ENCODE measurements at regions not wholly inside any gene's neighbourhood (a gene's known extent, or its start where the extent isn't known, plus 50 kb on each side); places are given as distances from the start of the nearest gene placed in this dataset.

GRCh38 chr2:39535636-39536185 lies 98.6 kb upstream of the MAP4K3 start:
- DNase-seq (ENCODE audit: low spot score): no peak

DNA sequence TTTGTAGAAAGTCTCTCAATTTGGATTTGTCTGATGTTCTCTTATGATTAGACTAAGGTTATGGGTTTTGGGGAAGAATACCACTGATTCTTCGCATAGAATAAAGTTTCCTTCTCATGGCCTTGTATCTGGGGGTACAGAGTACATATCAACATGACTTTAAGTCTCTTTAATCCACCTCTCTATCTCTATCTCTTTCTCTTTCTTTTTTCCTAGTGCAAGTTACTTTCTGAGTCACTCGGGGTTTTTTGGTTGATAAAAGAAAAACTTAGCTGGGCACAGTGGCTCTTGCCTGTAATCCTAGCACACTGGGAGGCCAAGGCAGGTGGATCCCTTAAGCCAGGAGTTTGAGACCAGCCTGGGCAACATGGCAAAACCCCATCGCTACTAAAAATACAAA lies 100.1 kb upstream of the MAP4K3 start:
- no peak for DNase-seq (ENCODE audit: low spot score)

GRCh38 chr2:39538718-39539117 lies 101.6 kb upstream of the MAP4K3 start:
- no peak for DNase-seq (ENCODE audit: low spot score)

- no peak for DNase-seq (ENCODE audit: low spot score)
Observed at GRCh38 chr2:39540414-39540813, 103.3 kb upstream of the MAP4K3 start.

GRCh38 chr2:39541011-39541930 lies 104.2 kb upstream of the MAP4K3 start:
- DNase-seq (ENCODE audit: low spot score): no peak

GRCh38 chr2:39542523-39542922 lies 105.4 kb upstream of the MAP4K3 start:
- no peak for DNase-seq (ENCODE audit: low spot score)

GRCh38 chr2:39545957-39546356 lies 108.9 kb upstream of the MAP4K3 start:
- no peak for DNase-seq (ENCODE audit: low spot score)

DNA sequence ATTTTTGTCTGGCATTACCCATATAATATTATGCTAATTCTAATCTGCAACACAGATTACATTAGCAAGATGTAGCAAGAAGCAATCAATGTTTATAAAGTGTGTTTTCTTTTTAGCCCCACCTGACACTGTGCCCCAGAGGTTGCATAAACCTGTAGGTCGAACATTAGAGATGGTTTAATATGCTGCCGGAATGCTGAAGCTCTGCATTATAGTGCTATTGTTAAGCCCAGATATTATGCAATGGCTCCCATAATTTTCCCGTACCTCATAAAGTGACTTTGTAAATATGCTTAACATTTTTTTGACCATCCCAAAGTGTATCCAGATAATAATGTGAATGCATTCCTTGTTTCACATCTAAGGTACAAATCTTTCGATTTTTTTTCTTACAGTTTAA lies 109.3 kb upstream of the MAP4K3 start:
- DNase-seq (ENCODE audit: low spot score): no peak

DNA sequence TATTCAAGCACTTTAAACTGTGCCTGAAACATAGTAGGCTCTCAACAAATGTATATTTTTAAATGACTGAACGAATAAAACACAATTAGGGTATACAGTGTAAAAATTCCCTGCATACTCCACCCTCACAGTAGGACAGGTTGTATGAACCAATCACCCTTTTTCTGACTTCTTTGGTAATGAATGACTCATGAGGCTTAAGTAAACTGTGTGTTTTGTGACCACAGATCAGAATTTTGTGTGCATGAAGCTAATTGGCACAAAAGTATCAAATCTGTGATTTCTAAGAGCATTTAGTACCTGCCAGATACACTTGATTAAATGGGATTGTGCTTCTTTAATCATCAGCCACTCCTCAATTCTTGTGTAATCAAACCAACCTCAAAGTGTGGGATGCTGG lies 109.9 kb upstream of the MAP4K3 start:
- no peak for DNase-seq (ENCODE audit: low spot score)

DNA sequence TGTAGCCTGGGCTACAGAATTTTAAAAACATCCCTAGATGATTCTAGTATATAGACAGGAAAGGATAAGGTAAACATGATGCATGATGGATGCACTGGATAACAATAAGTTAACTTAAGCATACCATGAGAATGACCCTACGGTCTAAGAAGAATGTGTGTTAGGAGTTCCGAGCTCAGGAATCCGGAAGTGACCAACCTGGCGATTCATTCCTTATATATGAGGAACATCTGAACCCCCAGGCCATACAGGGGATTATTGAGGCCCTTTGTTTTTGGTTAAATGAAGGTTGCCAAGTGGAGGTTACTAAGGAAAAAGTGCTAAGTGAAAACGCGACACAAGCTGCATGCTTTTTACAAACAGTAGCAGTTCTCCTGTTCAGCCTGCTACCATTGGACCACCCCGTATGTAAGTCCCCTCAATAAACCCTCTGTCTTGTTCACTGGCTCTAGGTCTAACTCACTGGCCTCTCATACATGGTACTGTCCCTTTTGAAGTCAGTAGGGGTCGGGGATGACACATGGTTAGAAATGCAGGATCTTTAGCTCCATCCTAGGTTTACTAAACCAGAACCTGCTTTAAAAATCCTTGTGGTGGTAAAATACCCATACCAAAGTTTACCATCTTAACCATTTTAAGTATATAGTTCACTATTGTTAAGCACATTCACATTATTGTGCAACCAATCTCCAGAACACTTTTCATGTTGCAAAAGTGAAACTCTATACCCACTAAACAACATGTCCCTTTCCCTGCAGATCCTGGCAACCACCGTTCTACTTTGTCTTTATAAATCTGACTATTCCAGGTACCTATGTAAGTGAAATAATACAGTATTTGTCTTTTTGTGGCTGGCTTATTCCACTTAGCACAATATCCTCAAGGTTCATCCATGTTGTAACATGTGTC lies 111.0 kb upstream of the MAP4K3 start:
- DNase-seq (ENCODE audit: low spot score): no peak

DNA sequence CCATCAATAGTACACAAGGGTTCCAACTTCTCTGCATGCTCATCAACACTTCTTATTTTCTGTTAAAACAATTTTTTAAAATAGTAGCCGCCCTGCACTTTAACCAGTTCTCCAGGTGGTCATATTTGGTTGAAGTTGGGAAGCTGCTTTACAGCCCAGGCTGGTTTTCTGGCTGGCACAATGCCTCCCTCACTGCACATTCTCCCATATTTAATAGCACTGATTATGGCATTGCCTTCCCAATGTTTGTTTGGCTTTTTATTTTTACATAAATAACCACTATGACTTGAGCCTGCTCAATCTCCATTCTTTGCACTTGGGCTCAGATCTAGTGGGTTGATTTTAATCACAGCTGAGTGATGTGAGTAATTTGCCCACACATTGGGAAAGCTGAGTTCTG lies 111.9 kb upstream of the MAP4K3 start:
- DNase-seq (ENCODE audit: low spot score): no peak

GRCh38 chr2:39549718-39550464 lies 112.8 kb upstream of the MAP4K3 start:
- no peak for DNase-seq (ENCODE audit: low spot score)

GRCh38 chr2:39550701-39551285 lies 113.7 kb upstream of the MAP4K3 start:
- DNase-seq (ENCODE audit: low spot score): no peak

DNA sequence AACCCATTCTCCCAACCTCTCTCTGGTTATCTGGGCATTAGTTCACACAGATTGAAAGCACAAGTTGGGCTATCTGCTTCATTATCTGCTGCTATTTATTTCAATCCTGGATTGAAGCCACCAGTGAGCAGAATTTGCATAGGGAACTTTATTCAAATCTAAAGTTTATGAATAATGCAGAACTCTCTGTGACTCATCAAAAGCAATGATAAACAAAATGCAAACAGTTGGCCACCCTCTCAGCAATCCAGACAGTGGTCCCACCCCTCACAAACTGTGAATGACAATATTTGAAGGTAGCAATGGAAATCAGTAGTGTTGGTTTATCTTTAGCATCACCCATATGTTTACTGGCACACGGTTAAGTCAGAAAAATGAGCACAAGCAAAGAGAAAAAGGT lies 106.8 kb upstream of the TMEM178A start:
- no peak for DNase-seq (ENCODE audit: low spot score)

DNA sequence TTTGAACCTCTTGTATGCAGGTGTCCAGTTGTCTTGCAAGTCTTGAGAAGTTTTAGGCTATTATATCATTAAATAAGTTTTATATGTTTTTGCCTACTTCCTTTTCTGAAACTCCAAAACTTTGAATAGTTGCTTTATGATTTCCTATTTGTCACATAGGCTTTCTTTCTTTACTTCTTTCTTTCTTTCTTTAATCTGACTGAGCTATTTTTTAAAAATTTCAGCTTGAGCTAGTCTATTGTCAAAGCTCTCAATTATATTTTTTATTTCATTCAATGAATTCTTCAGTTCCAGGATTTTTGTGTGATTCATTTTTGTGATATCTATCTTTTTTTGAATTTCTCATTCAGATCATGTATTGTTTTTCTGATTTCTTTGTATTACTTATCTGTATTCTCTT lies 102.1 kb upstream of the TMEM178A start:
- DNase-seq (ENCODE audit: low spot score): no peak

- DNase-seq (ENCODE audit: low spot score): no peak
Observed at GRCh38 chr2:39567507-39567906, 98.2 kb upstream of the TMEM178A start.

DNA sequence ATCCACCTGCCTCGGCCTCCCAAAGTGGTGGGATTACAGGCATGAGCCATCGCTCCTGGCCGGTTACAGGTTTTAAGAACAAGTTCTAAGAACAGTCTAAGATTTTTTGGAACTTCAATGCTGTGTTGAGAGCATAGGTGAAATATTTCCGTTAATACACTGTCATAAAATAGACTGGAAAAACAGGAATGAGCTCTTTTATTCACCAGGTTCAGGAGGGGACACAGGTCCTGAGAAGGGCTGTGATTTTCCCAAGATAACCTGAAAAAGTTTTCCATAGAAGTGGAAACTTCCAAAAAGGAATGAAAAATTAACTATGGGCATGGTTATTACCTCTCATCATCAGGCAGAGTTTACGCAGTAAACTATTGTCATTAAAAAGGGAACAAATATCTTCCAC lies 97.6 kb upstream of the TMEM178A start:
- no peak for DNase-seq (ENCODE audit: low spot score)

- DNase-seq (ENCODE audit: low spot score): no peak
Observed at GRCh38 chr2:39568561-39569006, 97.1 kb upstream of the TMEM178A start.

- no peak for DNase-seq (ENCODE audit: low spot score)
Observed at GRCh38 chr2:39570130-39570555, 95.6 kb upstream of the TMEM178A start.

DNA sequence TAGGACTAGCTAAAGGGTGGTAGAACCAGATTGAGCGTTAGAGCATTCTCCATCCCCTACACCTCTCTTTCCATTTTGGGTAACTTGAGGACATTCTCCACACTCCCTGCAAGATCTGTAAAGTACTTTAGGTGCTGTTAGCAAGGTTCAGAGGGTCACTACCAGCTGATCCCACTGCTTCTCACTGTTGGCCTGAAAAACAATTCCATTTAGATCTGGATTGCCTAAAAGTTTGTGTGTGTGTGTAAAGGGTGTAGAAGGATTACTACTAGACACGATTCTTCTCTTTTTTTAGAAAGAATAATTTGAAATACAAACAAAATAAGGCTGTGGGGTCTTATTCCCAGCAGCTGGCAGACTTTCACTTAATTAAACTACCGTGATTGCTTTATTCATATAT lies 95.1 kb upstream of the TMEM178A start:
- DNase-seq (ENCODE audit: low spot score): no peak

DNA sequence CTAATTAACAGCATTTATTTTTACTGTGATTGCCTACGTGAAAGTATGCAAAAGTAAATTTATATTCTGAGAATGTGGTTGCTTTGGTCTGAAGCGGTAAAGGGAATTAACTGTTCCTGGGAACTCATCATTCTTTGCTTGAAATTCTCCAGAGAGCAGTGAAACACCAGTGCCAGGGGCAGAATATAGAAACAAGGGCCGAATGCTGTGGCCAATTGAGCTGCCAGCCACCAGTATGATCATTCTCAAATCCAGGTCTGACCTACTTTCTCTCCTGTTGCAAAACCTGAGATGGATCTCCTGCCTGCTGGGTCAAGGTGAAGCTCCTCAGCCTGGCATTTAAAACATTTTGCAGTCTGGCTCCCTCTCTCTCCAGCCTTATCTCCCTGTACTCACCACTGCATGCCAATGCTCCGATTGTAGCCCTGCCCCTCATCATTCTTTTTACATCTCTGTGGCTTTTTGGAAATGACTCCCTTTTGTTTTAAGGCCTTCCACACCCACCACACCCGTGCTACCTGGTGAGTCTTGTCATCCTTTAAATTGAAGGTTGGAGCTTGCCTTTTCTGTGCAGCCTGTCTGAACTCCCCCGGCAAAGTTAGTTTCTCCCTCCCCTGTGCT lies 94.5 kb upstream of the TMEM178A start:
- no peak for DNase-seq (ENCODE audit: low spot score)
